Glutamatergic neuron (in vitro differentiated cells): ENCODE measurements at regions not wholly inside any gene's neighbourhood (a gene's known extent, or its start where the extent isn't known, plus 50 kb on each side); places are given as distances from the start of the nearest gene placed in this dataset.

ENCODE experiments used
- DNase-seq: peaks from one replicate; pipeline ENCODE4 v3.0.0; 2022
- H3K27ac Mint-ChIP-seq: one replicate; pipeline ENCODE4 v1.8.0; 2020; ENCODE audit warnings: mild to moderate bottlenecking, mixed read lengths, inconsistent platforms; ENCODE audit not compliant: unreplicated experiment
- H3K27me3 Mint-ChIP-seq: one replicate; pipeline ENCODE4 v1.8.0; 2020; ENCODE audit warnings: mild to moderate bottlenecking, moderate library complexity, mixed read lengths, inconsistent platforms; ENCODE audit not compliant: unreplicated experiment
- H3K36me3 Mint-ChIP-seq: one replicate; pipeline ENCODE4 v1.8.0; 2020; ENCODE audit warnings: mild to moderate bottlenecking, mixed read lengths, inconsistent platforms; ENCODE audit not compliant: unreplicated experiment
- H3K4me1 Mint-ChIP-seq: one replicate; pipeline ENCODE4 v1.8.0; 2020; ENCODE audit warnings: mild to moderate bottlenecking, low read depth, mixed read lengths, inconsistent platforms; ENCODE audit not compliant: unreplicated experiment
- H3K4me3 Mint-ChIP-seq: one replicate; pipeline ENCODE4 v1.8.0; 2020; ENCODE audit warnings: mild to moderate bottlenecking, mixed read lengths, inconsistent platforms; ENCODE audit not compliant: unreplicated experiment
- H3K9me3 Mint-ChIP-seq: one replicate; pipeline ENCODE4 v1.8.0; 2020; ENCODE audit warnings: mild to moderate bottlenecking, moderate library complexity, mixed read lengths, inconsistent platforms; ENCODE audit not compliant: unreplicated experiment
- TF ChIP-seq, protein P1 (sequence below): fragments of 200-600 bp; sonication (generic); IDR thresholded peaks from one replicate; pipeline ENCODE4 v1.5.0; 2021; ENCODE audit not compliant: partially characterized antibody, unreplicated experiment

DNA sequence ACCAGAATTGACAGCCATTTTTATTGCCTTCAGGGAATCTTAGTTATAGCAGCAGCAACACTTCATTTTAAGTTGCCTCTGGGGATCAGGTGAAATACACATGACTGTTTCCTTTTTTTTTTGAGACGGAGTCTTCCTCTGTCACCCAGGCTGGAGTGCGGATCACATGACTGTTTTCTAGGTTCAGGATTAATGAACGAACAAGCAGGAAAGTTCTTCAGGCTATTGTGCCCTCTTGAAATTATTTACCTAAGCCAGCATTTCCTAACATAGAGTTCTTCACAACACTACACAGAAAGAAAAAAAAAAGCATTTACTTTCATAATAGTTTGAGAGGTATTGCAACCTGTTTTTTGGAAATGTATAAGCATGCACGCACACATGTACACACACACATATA lies 2032.8 kb downstream of the PCDH7 start:
- TF ChIP-seq, protein P1, sequence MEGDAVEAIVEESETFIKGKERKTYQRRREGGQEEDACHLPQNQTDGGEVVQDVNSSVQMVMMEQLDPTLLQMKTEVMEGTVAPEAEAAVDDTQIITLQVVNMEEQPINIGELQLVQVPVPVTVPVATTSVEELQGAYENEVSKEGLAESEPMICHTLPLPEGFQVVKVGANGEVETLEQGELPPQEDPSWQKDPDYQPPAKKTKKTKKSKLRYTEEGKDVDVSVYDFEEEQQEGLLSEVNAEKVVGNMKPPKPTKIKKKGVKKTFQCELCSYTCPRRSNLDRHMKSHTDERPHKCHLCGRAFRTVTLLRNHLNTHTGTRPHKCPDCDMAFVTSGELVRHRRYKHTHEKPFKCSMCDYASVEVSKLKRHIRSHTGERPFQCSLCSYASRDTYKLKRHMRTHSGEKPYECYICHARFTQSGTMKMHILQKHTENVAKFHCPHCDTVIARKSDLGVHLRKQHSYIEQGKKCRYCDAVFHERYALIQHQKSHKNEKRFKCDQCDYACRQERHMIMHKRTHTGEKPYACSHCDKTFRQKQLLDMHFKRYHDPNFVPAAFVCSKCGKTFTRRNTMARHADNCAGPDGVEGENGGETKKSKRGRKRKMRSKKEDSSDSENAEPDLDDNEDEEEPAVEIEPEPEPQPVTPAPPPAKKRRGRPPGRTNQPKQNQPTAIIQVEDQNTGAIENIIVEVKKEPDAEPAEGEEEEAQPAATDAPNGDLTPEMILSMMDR, result no peak
- no peaks in the 10 kb centered on the region for H3K27me3 Mint-ChIP-seq
- H3K27ac Mint-ChIP-seq, result no peak overlapping the region
- no peak overlapping the region for H3K4me3 Mint-ChIP-seq
- DNase-seq, result no peak
- no peaks in the 10 kb centered on the region for H3K4me1 Mint-ChIP-seq
- H3K36me3 Mint-ChIP-seq, result no peaks in the 10 kb centered on the region
- H3K9me3 Mint-ChIP-seq, result no peaks in the 10 kb centered on the region

GRCh38 chr4:32768664-32769389 lies 2048.7 kb downstream of the PCDH7 start:
- no peak for DNase-seq
- peaks cover 7% of the 10 kb centered on the region for H3K4me1 Mint-ChIP-seq
- H3K27me3 Mint-ChIP-seq, result no peaks in the 10 kb centered on the region
- TF ChIP-seq, protein P1, result no peak
- H3K9me3 Mint-ChIP-seq, result no peaks in the 10 kb centered on the region
- H3K4me3 Mint-ChIP-seq, result no peak overlapping the region
- no peaks in the 10 kb centered on the region for H3K36me3 Mint-ChIP-seq
- H3K27ac Mint-ChIP-seq, result no peak overlapping the region

GRCh38 chr4:32771491-32771890 lies 2051.3 kb downstream of the PCDH7 start:
- H3K27me3 Mint-ChIP-seq, result no peaks in the 10 kb centered on the region
- no peaks in the 10 kb centered on the region for H3K9me3 Mint-ChIP-seq
- TF ChIP-seq, protein P1, result no peak
- H3K4me3 Mint-ChIP-seq, result no peak overlapping the region
- peaks cover 7% of the 10 kb centered on the region for H3K4me1 Mint-ChIP-seq
- H3K27ac Mint-ChIP-seq, result peak overlapping the region; percentile 9
- H3K36me3 Mint-ChIP-seq, result no peaks in the 10 kb centered on the region
- DNase-seq, result no peak

GRCh38 chr4:32775049-32775448 lies 2054.9 kb downstream of the PCDH7 start:
- Mint-ChIP-seq H3K27me3 (no peaks in the 10 kb centered on the region), H3K36me3 (no peaks in the 10 kb centered on the region), H3K9me3 (no peaks in the 10 kb centered on the region), H3K4me1 (peaks cover 7% of the 10 kb centered on the region), H3K27ac (no peak overlapping the region), H3K4me3 (no peak overlapping the region)
- no peak for DNase-seq
- TF ChIP-seq, protein P1, result no peak

- no peak overlapping the region for H3K27ac Mint-ChIP-seq
- TF ChIP-seq, protein P1, result no peak
- H3K27me3 Mint-ChIP-seq, result no peaks in the 10 kb centered on the region
- H3K9me3 Mint-ChIP-seq, result no peaks in the 10 kb centered on the region
- H3K4me3 Mint-ChIP-seq, result no peak overlapping the region
- peaks cover 3% of the 10 kb centered on the region for H3K4me1 Mint-ChIP-seq
- no peaks in the 10 kb centered on the region for H3K36me3 Mint-ChIP-seq
- DNase-seq, result no peak
Measured at GRCh38 chr4:32776435-32777203, 2056.4 kb downstream of the PCDH7 start.
